ENCODE measurements at regions not wholly inside any gene's neighbourhood (a gene's known extent, or its start where the extent isn't known, plus 50 kb on each side); places are given as distances from the start of the nearest gene placed in this dataset.

- H3K9me3 ChIP-seq (ENCODE audit: insufficient read depth in 2 of 2, low read depth in 1 of 2, low read length in 1 of 2), result no peaks in the 10 kb centered on the region
- H3K27ac ChIP-seq (ENCODE audit: low read depth, low read length), result no peak overlapping the region
- no peak for DNase-seq (ENCODE audit: low read depth in 1 of 2, low spot score in 2 of 2)
- H4K91ac ChIP-seq (replicated peaks; ENCODE audit: insufficient read length, low read length), result no peak overlapping the region
- no peak overlapping the region for H2BK20ac ChIP-seq (ENCODE audit: low read length)
- no peak for FAIRE-seq
- H3K4me2 ChIP-seq (ENCODE audit: insufficient read depth in 1 of 2, low read depth in 2 of 2, low read length in 2 of 2), result no peak overlapping the region
- H2BK12ac ChIP-seq (ENCODE audit: low read depth, low read length), result no peak overlapping the region
- H3K79me2 ChIP-seq (ENCODE audit: control insufficient read depth in 1 of 2, insufficient read depth in 2 of 2, low read length in 2 of 2), result no peaks in the 10 kb centered on the region
- no peaks in the 10 kb centered on the region for H4K20me1 ChIP-seq (replicated peaks in 1 of 2; ENCODE audit: control insufficient read depth in 1 of 2, insufficient read depth in 2 of 2, low read length in 2 of 2)
- H3K56ac ChIP-seq (replicated peaks; ENCODE audit: insufficient read length, low read depth, low read length), result no peak overlapping the region
- H4K5ac ChIP-seq (ENCODE audit: insufficient read length, low read depth, low read length), result no peak overlapping the region
- H3K23ac ChIP-seq (ENCODE audit: insufficient read length), result no peak overlapping the region
- no peak overlapping the region for H2AK5ac ChIP-seq (ENCODE audit: low read depth, low read length)
- H3K27me3 ChIP-seq (replicated peaks in 1 of 4; ENCODE audit: control insufficient read depth in 3 of 4, extremely low read depth in 1 of 4, insufficient read depth in 3 of 4, low read length in 3 of 4), result no peaks in the 10 kb centered on the region
- no peak overlapping the region for H4K8ac ChIP-seq (ENCODE audit: extremely low read depth, insufficient read depth, low read length)
- ChIA-PET POLR2A (ENCODE audit: partially characterized antibody) (no interaction called here), CTCF (ENCODE audit: partially characterized antibody) (no interaction called here)
- WGBS, 2 experiments (ENCODE audit: extremely low coverage in 1 of 2, insufficient coverage in 1 of 2, insufficient read length in 1 of 2, insufficient replicate concordance in 2 of 2, low coverage in 1 of 2, low lambda C conversion rate in 2 of 2, missing lambda C conversion rate in 1 of 2), result 90% methylated on average over 1 of the region's 1 CpG; no CpG with 5 or more reads in 1 of the 2 experiments
- no peak overlapping the region for H2BK15ac ChIP-seq (ENCODE audit: low read length)
- H2AFZ ChIP-seq (ENCODE audit: low read length), result no peak overlapping the region
- H3K36me3 ChIP-seq (ENCODE audit: control insufficient read depth in 2 of 4, insufficient read depth in 4 of 4, low read length in 3 of 4), result no peaks in the 10 kb centered on the region
- no peak overlapping the region for H3K14ac ChIP-seq (ENCODE audit: insufficient read length)
- H3K4me3 ChIP-seq (ENCODE audit: extremely low read depth in 1 of 4, insufficient read depth in 2 of 4, low read depth in 3 of 4, low read length in 4 of 4), result no peak overlapping the region
- no peak overlapping the region for H2BK5ac ChIP-seq (ENCODE audit: low read depth, low read length)
- no peaks in the 10 kb centered on the region; the same call in 1 of the 2 replicates for H3K23me2 ChIP-seq (ENCODE audit: low read depth, low read length)
- H3K4ac ChIP-seq (replicated peaks; ENCODE audit: insufficient read length, low read depth, low read length), result no peak overlapping the region
- no peaks in the 10 kb centered on the region for H3K79me1 ChIP-seq (ENCODE audit: low read depth, low read length)
- H3K18ac ChIP-seq (ENCODE audit: extremely low read depth, low read length), result no peak overlapping the region
- TF ChIP-seq BCL11A (IDR thresholded peaks at IDR 0.05; ENCODE audit: low read depth in 2 of 2, low read length in 2 of 2), result no peak
- no peak overlapping the region for H3K9ac ChIP-seq (replicated peaks in 1 of 4; ENCODE audit: extremely low read depth in 1 of 4, low read depth in 3 of 4, low read length in 3 of 4)
- H2BK120ac ChIP-seq (replicated peaks; ENCODE audit: low read depth, low read length), result no peak overlapping the region
- no peaks in the 10 kb centered on the region for H3K4me1 ChIP-seq (replicated peaks in 1 of 4; ENCODE audit: control insufficient read depth in 3 of 4, insufficient read depth in 4 of 4, low read length in 3 of 4)
Observed at GRCh38 chr5:88425124-88425523, 156.5 kb upstream of the TMEM161B start.
